GM12874 (cell line): ENCODE measurements at regions not wholly inside any gene's neighbourhood (a gene's known extent, or its start where the extent isn't known, plus 50 kb on each side); places are given as distances from the start of the nearest gene placed in this dataset.

Experiments
- CTCF ChIP-seq: IDR thresholded peaks from 2 replicates; pipeline ENCODE4 v1.5.1; 2011; ENCODE audit warnings: low read depth, mild to moderate bottlenecking, control low read depth, low read length, moderate library complexity; ENCODE audit not compliant: insufficient read depth

GRCh38 chr10:23585186-23585585, 146.3 kb downstream of the OTUD1 start:
- TF ChIP-seq CTCF: no peak

GRCh38 chr10:23585666-23586065, 146.8 kb downstream of the OTUD1 start:
- no peak for TF ChIP-seq CTCF

GRCh38 chr10:23604613-23605012, 165.7 kb downstream of the OTUD1 start:
- TF ChIP-seq CTCF: no peak

GRCh38 chr10:23606456-23606855, 167.6 kb downstream of the OTUD1 start:
- TF ChIP-seq CTCF: no peak

- TF ChIP-seq CTCF: no peak
Observed at GRCh38 chr10:23608926-23609325, 170.1 kb downstream of the OTUD1 start.

- no peak for TF ChIP-seq CTCF
Observed at GRCh38 chr10:23610626-23611307, 171.9 kb downstream of the OTUD1 start.

- TF ChIP-seq CTCF: no peak
Observed at GRCh38 chr10:23611308-23612029, 172.6 kb downstream of the OTUD1 start.
